SK-N-MC (cell line): ENCODE measurements at regions not wholly inside any gene's neighbourhood (a gene's known extent, or its start where the extent isn't known, plus 50 kb on each side); places are given as distances from the start of the nearest gene placed in this dataset.
"Not testable (repeated sequence)": the region's sequence is repeated elsewhere in the genome, so short reads cannot be mapped to it uniquely, and the experiment has no call there.

Experiments
- DNase-seq: peaks from one replicate; pipeline ENCODE4 v3.0.0-alpha.2; 2011; ENCODE audit warnings: low read depth, low spot score
- H3K27ac ChIP-seq: fragments of 200-600 bp; sonication (generic); 2 replicates; pipeline ENCODE4 v1.5.1; 2016; ENCODE audit warnings: mixed run types
- H3K36me3 ChIP-seq: fragments of 200-600 bp; sonication (generic); 2 replicates; pipeline ENCODE4 v1.6.1; 2017; ENCODE audit warnings: antibody characterized with exemption, low read length, mixed read lengths; ENCODE audit not compliant: insufficient read depth
- H3K4me3 ChIP-seq: fragments of 200-600 bp; sonication (generic); 2 replicates; pipeline ENCODE4 v1.5.1; 2016
- H3K9ac ChIP-seq: fragments of 200-600 bp; sonication (generic); 2 replicates; pipeline ENCODE4 v1.8.0; 2017; ENCODE audit warnings: mixed run types, mixed read lengths; ENCODE audit not compliant: insufficient read length
- H3K9me3 ChIP-seq: fragments of 200-600 bp; sonication (generic); 2 replicates; pipeline ENCODE4 v1.6.1; 2017; ENCODE audit warnings: low read depth, mild to moderate bottlenecking, antibody characterized with exemption, low read length, moderate library complexity, mixed read lengths
- EZH2 ChIP-seq: fragments of 200-600 bp; sonication (generic); IDR thresholded peaks from one replicate; pipeline ENCODE4 v1.6.1; 2017; ENCODE audit warnings: antibody characterized with exemption
- FOXP2 ChIP-seq: optimal IDR thresholded peaks from 2 replicates; pipeline ENCODE3; 2011; ENCODE audit warnings: mild to moderate bottlenecking, moderate library complexity; ENCODE audit not compliant: insufficient read depth; ENCODE audit errors: extremely low read length, control extremely low read depth
- POLR2AphosphoS5 ChIP-seq: IDR thresholded peaks from 2 replicates; pipeline ENCODE4 v1.6.1; 2012; ENCODE audit warnings: mild to moderate bottlenecking, low read depth, low read length, borderline replicate concordance

DNA sequence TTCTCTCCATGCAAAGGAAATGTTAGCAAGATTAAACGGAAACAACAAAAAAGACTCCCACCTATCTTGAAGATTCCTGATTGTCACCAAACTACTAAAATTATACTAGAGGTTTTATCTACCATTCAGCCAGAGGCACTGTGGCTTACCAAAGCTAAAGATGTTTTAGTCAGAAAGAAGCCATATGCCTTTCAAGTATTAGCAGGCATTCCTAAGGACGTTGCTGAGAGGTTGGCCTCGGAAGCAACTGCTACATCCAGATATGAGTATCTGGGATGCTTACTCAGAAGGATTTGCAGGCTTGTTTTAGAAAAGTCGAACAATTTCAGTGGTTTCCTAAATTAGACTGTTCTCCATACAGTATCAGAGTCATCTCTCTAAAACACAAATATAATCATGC is 88.3 kb upstream of the UBE2E3 start:
- no peaks in the 10 kb centered on the region for H3K36me3 ChIP-seq
- H3K4me3 ChIP-seq = no peak overlapping the region
- H3K9me3 ChIP-seq = no peaks in the 10 kb centered on the region
- DNase-seq = no peak
- TF ChIP-seq EZH2 = no peak
- TF ChIP-seq POLR2AphosphoS5 = no peak
- TF ChIP-seq FOXP2 = no peak
- H3K27ac ChIP-seq = no peak overlapping the region
- no peak overlapping the region for H3K9ac ChIP-seq

GRCh38 chr2:180891360-180891759 is 89.0 kb upstream of the UBE2E3 start:
- no peaks in the 10 kb centered on the region for H3K9me3 ChIP-seq
- no peak for DNase-seq
- H3K27ac ChIP-seq = no peak overlapping the region
- no peak for TF ChIP-seq EZH2
- TF ChIP-seq POLR2AphosphoS5 = no peak
- no peak for TF ChIP-seq FOXP2
- H3K36me3 ChIP-seq = no peaks in the 10 kb centered on the region
- H3K4me3 ChIP-seq = no peak overlapping the region
- no peak overlapping the region for H3K9ac ChIP-seq

DNA sequence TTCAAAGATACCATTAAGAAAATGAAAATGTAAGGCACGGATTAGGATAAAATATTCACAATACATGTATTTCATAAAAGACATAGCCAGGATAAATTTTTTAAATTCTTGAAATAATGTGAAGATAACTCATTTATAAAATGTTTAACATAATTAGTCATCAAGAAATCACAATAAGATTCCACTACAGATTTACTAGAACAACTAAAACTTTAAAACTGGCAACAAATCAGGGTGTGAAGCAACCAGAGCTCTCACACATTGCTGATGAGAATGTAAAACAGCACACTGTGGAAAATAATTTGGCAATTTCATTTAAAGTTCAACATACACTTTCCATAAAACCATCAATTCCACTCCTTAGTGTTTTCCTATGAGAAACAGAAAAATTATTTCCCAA is 89.6 kb upstream of the UBE2E3 start:
- no peaks in the 10 kb centered on the region for H3K36me3 ChIP-seq
- DNase-seq = no peak
- H3K27ac ChIP-seq = no peak overlapping the region
- H3K4me3 ChIP-seq = no peak overlapping the region
- H3K9me3 ChIP-seq = no peaks in the 10 kb centered on the region
- TF ChIP-seq EZH2 (no peak), FOXP2 (no peak), POLR2AphosphoS5 (no peak)
- no peak overlapping the region for H3K9ac ChIP-seq

DNA sequence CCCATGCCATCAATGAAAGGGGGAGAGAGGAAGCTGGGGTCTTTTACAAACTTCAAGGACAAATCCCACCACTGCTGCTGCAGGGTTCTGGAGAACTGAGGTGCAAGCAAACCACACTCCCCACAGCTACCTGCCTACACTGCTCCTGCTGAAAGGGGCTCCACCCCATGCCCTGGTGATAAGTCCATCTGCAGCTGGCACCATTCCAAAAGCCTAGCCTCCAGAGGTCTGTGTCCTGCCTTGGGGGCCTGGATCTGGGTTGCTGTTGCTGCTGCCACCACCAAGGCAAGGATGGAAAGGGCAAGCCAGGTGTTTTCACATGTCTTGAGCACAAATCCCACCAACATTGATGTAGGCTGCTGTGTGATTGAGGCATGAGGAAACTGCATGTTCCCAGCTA is 97.4 kb upstream of the UBE2E3 start:
- Histone ChIP-seq H3K9me3 (peaks cover 3% of the 10 kb centered on the region; the same call in 1 of the 2 replicates), H3K4me3 (no peak overlapping the region), H3K27ac (no peak overlapping the region), H3K36me3 (no peaks in the 10 kb centered on the region), H3K9ac (no peak overlapping the region)
- DNase-seq = no peak
- TF ChIP-seq EZH2 (no peak), POLR2AphosphoS5 (no peak), FOXP2 (no peak)

GRCh38 chr2:180876506-180876905 is 103.9 kb upstream of the UBE2E3 start:
- TF ChIP-seq FOXP2 (no peak), EZH2 (no peak), POLR2AphosphoS5 (no peak)
- DNase-seq = no peak
- Histone ChIP-seq H3K27ac (no peak overlapping the region), H3K4me3 (no peak overlapping the region), H3K9ac (no peak overlapping the region), H3K9me3 (no peaks in the 10 kb centered on the region; the same call in 1 of the 2 replicates), H3K36me3 (no peaks in the 10 kb centered on the region)

DNA sequence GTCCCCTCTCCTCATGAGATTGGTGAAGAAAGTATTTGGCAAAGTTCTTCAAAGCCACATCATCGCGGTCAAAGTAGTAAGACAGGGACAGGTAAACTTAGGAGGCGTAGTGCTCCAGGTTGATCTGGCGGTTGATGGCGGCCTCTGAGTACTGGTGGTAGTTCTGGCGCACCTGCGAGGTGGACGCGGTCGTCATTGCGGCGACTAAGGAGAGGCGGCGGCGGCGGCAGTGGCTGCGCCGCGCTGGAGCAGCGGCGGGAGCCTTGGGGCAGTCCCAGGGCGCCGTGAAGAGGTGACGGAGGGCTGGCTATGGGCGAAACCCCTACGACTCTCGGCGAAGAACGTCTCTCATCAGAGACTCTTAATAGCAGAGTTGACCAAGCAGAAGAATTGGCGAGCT is 107.2 kb upstream of the UBE2E3 start:
- no peak for DNase-seq
- TF ChIP-seq POLR2AphosphoS5 = no peak
- no peak for TF ChIP-seq FOXP2
- no peak for TF ChIP-seq EZH2
- no peak overlapping the region for H3K9ac ChIP-seq
- no peaks in the 10 kb centered on the region for H3K9me3 ChIP-seq
- no peak overlapping the region for H3K27ac ChIP-seq
- no peaks in the 10 kb centered on the region for H3K36me3 ChIP-seq
- no peak overlapping the region for H3K4me3 ChIP-seq

DNA sequence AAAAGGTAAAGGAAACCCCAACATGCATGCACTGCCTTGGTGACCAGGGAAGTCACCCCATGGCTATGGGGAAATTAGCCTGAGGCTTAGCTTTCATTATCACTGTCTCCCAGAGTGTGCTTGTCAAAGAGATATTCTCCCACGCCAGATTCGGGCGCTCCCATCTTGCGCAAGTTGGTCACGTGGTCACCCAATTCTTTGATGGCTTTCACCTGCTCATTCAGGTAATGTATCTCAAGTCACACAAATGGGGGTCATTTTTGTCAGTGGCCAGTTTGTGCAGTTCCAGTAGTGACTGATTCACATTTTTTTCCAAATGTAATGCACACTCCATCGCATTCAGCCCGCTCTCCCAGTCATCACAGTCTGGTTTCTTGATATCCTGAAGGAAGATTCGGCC is 107.6 kb upstream of the UBE2E3 start:
- H3K4me3 ChIP-seq, H3K27ac ChIP-seq, DNase-seq, H3K36me3 ChIP-seq, H3K9ac ChIP-seq, H3K9me3 ChIP-seq: not testable (repeated sequence)

DNA sequence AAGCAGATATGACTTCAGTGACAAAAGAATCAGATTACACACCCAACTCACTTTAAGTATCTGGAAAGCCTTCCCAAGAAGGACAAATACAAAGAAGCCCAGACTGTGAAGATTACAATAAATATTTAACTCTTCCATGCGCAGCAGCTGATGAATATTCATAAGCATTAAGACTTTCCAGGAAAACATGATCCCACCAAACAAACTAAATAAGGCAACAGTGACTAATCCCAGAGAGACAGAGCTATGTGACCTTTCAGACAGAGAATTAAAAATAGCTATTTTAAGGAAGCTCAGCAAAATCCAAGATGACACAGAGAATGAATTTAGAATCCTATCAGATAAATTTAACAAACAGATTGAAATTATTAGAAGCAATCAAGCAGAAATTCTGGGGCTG is 108.2 kb upstream of the UBE2E3 start:
- Histone ChIP-seq H3K4me3 (no peak overlapping the region), H3K27ac (no peak overlapping the region), H3K9ac (no peak overlapping the region), H3K9me3 (no peaks in the 10 kb centered on the region), H3K36me3 (no peaks in the 10 kb centered on the region)
- no peak for DNase-seq
- no peak for TF ChIP-seq EZH2
- TF ChIP-seq FOXP2 = no peak
- TF ChIP-seq POLR2AphosphoS5 = no peak

DNA sequence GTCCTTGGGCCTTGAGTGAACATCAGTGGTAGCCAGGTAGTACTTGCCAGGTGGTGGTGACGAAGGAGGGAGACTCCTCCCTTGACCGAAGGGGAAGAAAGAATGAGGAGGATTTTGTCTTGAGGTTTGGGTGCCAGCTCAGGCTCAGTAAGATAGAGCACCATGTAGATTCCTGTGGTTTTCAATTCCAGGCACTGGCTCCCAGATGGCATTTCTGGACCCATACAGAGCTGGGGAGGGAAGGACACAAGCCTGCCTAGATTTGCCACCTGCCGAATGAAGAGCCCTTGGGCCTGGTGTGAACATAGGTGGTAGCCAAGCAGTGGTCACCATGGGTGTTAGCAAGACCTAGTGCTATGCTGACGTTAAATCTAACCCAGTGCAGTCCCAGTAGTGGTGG is 108.8 kb upstream of the UBE2E3 start:
- no peak for DNase-seq
- Histone ChIP-seq H3K4me3 (no peak overlapping the region), H3K36me3 (no peaks in the 10 kb centered on the region), H3K27ac (no peak overlapping the region), H3K9me3 (no peaks in the 10 kb centered on the region), H3K9ac (no peak overlapping the region)
- TF ChIP-seq POLR2AphosphoS5 (no peak), EZH2 (no peak), FOXP2 (no peak)
